Ishikawa (cell line): ENCODE measurements at regions not wholly inside any gene's neighbourhood (a gene's known extent, or its start where the extent isn't known, plus 50 kb on each side); places are given as distances from the start of the nearest gene placed in this dataset.

ENCODE experiments used
- CEBPB ChIP-seq: IDR thresholded peaks from 2 replicates; pipeline ENCODE4 v1.6.1; 2012
- EGR1 ChIP-seq: IDR thresholded peaks from 2 replicates; pipeline ENCODE4 v1.6.1; 2012
- EP300 ChIP-seq: IDR thresholded peaks from 2 replicates; pipeline ENCODE4 v1.6.1; 2012; ENCODE audit warnings: borderline replicate concordance
- FOXM1 ChIP-seq: IDR thresholded peaks from 2 replicates; pipeline ENCODE4 v1.6.1; 2012; ENCODE audit warnings: low read depth, borderline replicate concordance
- NFIC ChIP-seq: IDR thresholded peaks from 2 replicates; pipeline ENCODE4 v1.6.1; 2012
- RAD21 ChIP-seq: IDR thresholded peaks from 2 replicates; pipeline ENCODE4 v1.6.1; 2012; ENCODE audit warnings: low read depth
- REST ChIP-seq: IDR thresholded peaks from 2 replicates; pipeline ENCODE4 v1.6.1; 2012; ENCODE audit warnings: low read depth, mild to moderate bottlenecking
- TAF1 ChIP-seq: IDR thresholded peaks from 2 replicates; pipeline ENCODE4 v1.6.1; 2012; ENCODE audit warnings: low read depth, mild to moderate bottlenecking
- TEAD4 ChIP-seq: IDR thresholded peaks from 2 replicates; pipeline ENCODE4 v1.6.1; 2012
- YY1 ChIP-seq: IDR thresholded peaks from 2 replicates; pipeline ENCODE4 v1.6.1; 2012; ENCODE audit warnings: low read depth
- TF ChIP-seq, protein P1 (sequence below): IDR thresholded peaks from 2 replicates; pipeline ENCODE4 v1.6.1; 2012
- TF ChIP-seq, protein P2 (sequence below): IDR thresholded peaks from 2 replicates; pipeline ENCODE4 v1.6.1; 2012

DNA sequence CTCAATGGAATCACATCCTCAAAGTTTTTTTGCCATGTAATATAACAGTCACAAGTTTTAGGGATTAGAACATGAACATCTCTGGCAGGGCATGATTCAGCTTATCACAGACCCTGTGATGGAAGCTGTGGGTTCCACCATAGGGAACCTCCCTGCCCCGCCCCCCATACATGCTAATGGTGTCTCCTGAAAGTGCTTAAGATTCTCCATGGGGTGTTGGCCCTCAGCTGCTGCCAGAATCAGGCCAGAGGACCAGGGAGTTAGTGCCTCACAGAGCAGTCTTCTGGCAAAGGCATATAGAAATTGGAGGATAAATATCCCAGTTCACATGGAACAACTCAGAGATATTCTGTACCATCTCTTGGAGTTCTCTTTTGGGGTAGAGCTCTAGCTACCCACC is 119.4 kb downstream of the RAB11FIP2 start:
- TF ChIP-seq YY1 (no peak), FOXM1 (no peak), REST (no peak), EP300 (no peak), TAF1 (no peak), TEAD4 (no peak), RAD21 (no peak), CEBPB (no peak), EGR1 (no peak), NFIC (no peak)
- TF ChIP-seq, protein P1, sequence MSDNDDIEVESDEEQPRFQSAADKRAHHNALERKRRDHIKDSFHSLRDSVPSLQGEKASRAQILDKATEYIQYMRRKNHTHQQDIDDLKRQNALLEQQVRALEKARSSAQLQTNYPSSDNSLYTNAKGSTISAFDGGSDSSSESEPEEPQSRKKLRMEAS: no peak
- TF ChIP-seq, protein P2, sequence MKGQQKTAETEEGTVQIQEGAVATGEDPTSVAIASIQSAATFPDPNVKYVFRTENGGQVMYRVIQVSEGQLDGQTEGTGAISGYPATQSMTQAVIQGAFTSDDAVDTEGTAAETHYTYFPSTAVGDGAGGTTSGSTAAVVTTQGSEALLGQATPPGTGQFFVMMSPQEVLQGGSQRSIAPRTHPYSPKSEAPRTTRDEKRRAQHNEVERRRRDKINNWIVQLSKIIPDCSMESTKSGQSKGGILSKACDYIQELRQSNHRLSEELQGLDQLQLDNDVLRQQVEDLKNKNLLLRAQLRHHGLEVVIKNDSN: no peak
